H1 (cell line): ENCODE measurements at regions not wholly inside any gene's neighbourhood (a gene's known extent, or its start where the extent isn't known, plus 50 kb on each side); places are given as distances from the start of the nearest gene placed in this dataset.

Experiments used
- CTCF ChIA-PET: fragments of 300-600 bp; sonication (Branson Sonifier 250); formaldehyde crosslinking; loops from one replicate; lab custom pipeline; 2021; ENCODE audit not compliant: partially characterized antibody; lab: Charles Lee
- POLR2A ChIA-PET: fragments of 300-600 bp; sonication (Branson Sonifier 250); formaldehyde crosslinking; loops from one replicate; lab custom pipeline; 2021; ENCODE audit warnings: inconsistent platforms; ENCODE audit not compliant: partially characterized antibody; lab: Charles Lee
- DNase-seq, 2 experiments: peaks; one replicate each; pipeline versions ENCODE4 v3.0.0 to v3.0.0-alpha.2; 2010 to 2022; ENCODE audit warnings: low spot score in 2 of 2, low read depth in 1 of 2, mixed read lengths in 1 of 2
- FAIRE-seq: peaks from 2 replicates; lab custom pipeline; 2011; peaks lifted over from hg19 to GRCh38; lab: Jason Lieb, UNC
- H2AFZ ChIP-seq: 2 replicates; pipeline ENCODE4 v1.8.1; 2012; ENCODE audit warnings: low read length, inconsistent platforms
- H2AK5ac ChIP-seq: 2 replicates; pipeline ENCODE4 v1.6.1; 2013; ENCODE audit warnings: low read depth, low read length
- H2BK120ac ChIP-seq: replicated peaks from 2 replicates; pipeline ENCODE3; 2013; ENCODE audit warnings: low read depth, low read length, inconsistent platforms
- H2BK12ac ChIP-seq: 2 replicates; pipeline ENCODE4 v1.6.1; 2013; ENCODE audit warnings: low read depth, low read length
- H2BK15ac ChIP-seq: 2 replicates; pipeline ENCODE4 v1.6.1; 2013; ENCODE audit warnings: low read length
- H2BK20ac ChIP-seq: 2 replicates; pipeline ENCODE4 v1.6.1; 2013; ENCODE audit warnings: low read length
- H2BK5ac ChIP-seq: 2 replicates; pipeline ENCODE4 v1.6.1; 2013; ENCODE audit warnings: low read depth, low read length
- H3K14ac ChIP-seq: 2 replicates; pipeline ENCODE4 v1.6.1; 2013; ENCODE audit warnings: inconsistent platforms; ENCODE audit not compliant: insufficient read length
- H3K18ac ChIP-seq: 2 replicates; pipeline ENCODE4 v1.6.1; 2013; ENCODE audit warnings: low read length; ENCODE audit errors: extremely low read depth
- H3K23ac ChIP-seq: 2 replicates; pipeline ENCODE4 v1.6.1; 2013; ENCODE audit warnings: inconsistent platforms; ENCODE audit not compliant: insufficient read length
- H3K23me2 ChIP-seq: 2 replicates; pipeline ENCODE4 v1.6.1; 2013; ENCODE audit warnings: low read depth, low read length
- H3K27ac ChIP-seq: 2 replicates; pipeline ENCODE4 v1.6.1; 2011; ENCODE audit warnings: low read depth, low read length, inconsistent platforms
- H3K27me3 ChIP-seq, 4 experiments: replicated peaks in 1 of 4; 1 replicate in 1 of 4; 2 replicates in 3 of 4; pipeline versions ENCODE4 v1.6.1 to v1.8.1; 2011 to 2013; ENCODE audit warnings: low read length in 3 of 4, mild to moderate bottlenecking in 3 of 4, inconsistent platforms in 2 of 4, mixed read lengths in 2 of 4, moderate library complexity in 1 of 4; ENCODE audit not compliant: control insufficient read depth in 3 of 4, insufficient read depth in 3 of 4; ENCODE audit errors: extremely low read depth in 1 of 4
- H3K36me3 ChIP-seq, 4 experiments: 2 replicates each; pipeline versions ENCODE4 v1.6.1 to v1.8.1; 2011 to 2013; ENCODE audit warnings: mild to moderate bottlenecking in 4 of 4, low read length in 3 of 4, moderate library complexity in 2 of 4, control low read depth in 1 of 4, inconsistent platforms in 1 of 4; ENCODE audit not compliant: insufficient read depth in 4 of 4, control insufficient read depth in 2 of 4
- H3K4ac ChIP-seq: replicated peaks from 2 replicates; pipeline ENCODE3; 2013; ENCODE audit warnings: low read length, low read depth, mixed read lengths, inconsistent platforms; ENCODE audit not compliant: insufficient read length
- H3K4me1 ChIP-seq, 4 experiments: replicated peaks in 1 of 4; 1 replicate in 1 of 4; 2 replicates in 3 of 4; pipeline versions ENCODE4 v1.6.1 to v1.8.1; 2011 to 2013; ENCODE audit warnings: low read length in 3 of 4, inconsistent platforms in 2 of 4, mixed read lengths in 1 of 4; ENCODE audit not compliant: insufficient read depth in 4 of 4, control insufficient read depth in 3 of 4
- H3K4me2 ChIP-seq, 2 experiments: 2 replicates each; pipeline versions ENCODE4 v1.6.1 to v1.8.1; 2011 to 2013; ENCODE audit warnings: low read depth in 2 of 2, low read length in 2 of 2, control low read depth in 1 of 2, inconsistent platforms in 1 of 2, mild to moderate bottlenecking in 1 of 2; ENCODE audit not compliant: insufficient read depth in 1 of 2
- H3K4me3 ChIP-seq, 4 experiments: fragments of 200-600, 300-600 bp in 1 of 4; sonication (generic), shearing (Covaris generic), sonication (Bioruptor Twin) in 1 of 4; 2 replicates each; pipeline versions ENCODE4 v1.5.1 to v1.8.1; 2011 to 2016; ENCODE audit warnings: low read length in 4 of 4, low read depth in 3 of 4, control low read depth in 2 of 4, inconsistent platforms in 2 of 4, mild to moderate bottlenecking in 2 of 4, mixed read lengths in 1 of 4, moderate library complexity in 1 of 4; ENCODE audit not compliant: insufficient read depth in 2 of 4; ENCODE audit errors: extremely low read depth in 1 of 4
- H3K56ac ChIP-seq: replicated peaks from 2 replicates; pipeline ENCODE3; 2013; ENCODE audit warnings: low read depth, mild to moderate bottlenecking, mixed read lengths, low read length, inconsistent platforms; ENCODE audit not compliant: insufficient read length
- H3K79me1 ChIP-seq: 2 replicates; pipeline ENCODE4 v1.6.1; 2013; ENCODE audit warnings: low read depth, low read length, control low read depth
- H3K79me2 ChIP-seq, 2 experiments: 2 replicates each; pipeline versions ENCODE4 v1.6.1 to v1.8.1; 2012 to 2013; ENCODE audit warnings: low read length in 2 of 2, mild to moderate bottlenecking in 2 of 2, inconsistent platforms in 1 of 2; ENCODE audit not compliant: insufficient read depth in 2 of 2, control insufficient read depth in 1 of 2
- H3K9ac ChIP-seq, 4 experiments: replicated peaks in 1 of 4; 1 replicate in 1 of 4; 2 replicates in 3 of 4; pipeline versions ENCODE4 v1.6.1 to v1.8.1; 2011 to 2013; ENCODE audit warnings: low read depth in 3 of 4, low read length in 3 of 4, control low read depth in 2 of 4, mild to moderate bottlenecking in 2 of 4, moderate library complexity in 2 of 4, inconsistent platforms in 1 of 4; ENCODE audit errors: extremely low read depth in 1 of 4
- H3K9me3 ChIP-seq, 2 experiments: 2 replicates each; pipeline versions ENCODE4 v1.6.1 to v1.8.1; 2012 to 2013; ENCODE audit warnings: mild to moderate bottlenecking in 2 of 2, moderate library complexity in 2 of 2, control low read depth in 1 of 2, inconsistent platforms in 1 of 2, low read depth in 1 of 2, low read length in 1 of 2, mixed read lengths in 1 of 2; ENCODE audit not compliant: insufficient read depth in 2 of 2
- H4K20me1 ChIP-seq, 2 experiments: replicated peaks in 1 of 2; 2 replicates each; pipeline versions ENCODE3 to v1.8.1; 2011 to 2013; ENCODE audit warnings: inconsistent platforms in 2 of 2, low read length in 2 of 2, mild to moderate bottlenecking in 1 of 2; ENCODE audit not compliant: insufficient read depth in 2 of 2, control insufficient read depth in 1 of 2
- H4K5ac ChIP-seq: 2 replicates; pipeline ENCODE4 v1.6.1; 2013; ENCODE audit warnings: low read length, low read depth, mixed read lengths, inconsistent platforms; ENCODE audit not compliant: insufficient read length
- H4K8ac ChIP-seq: 2 replicates; pipeline ENCODE4 v1.8.0; 2013; ENCODE audit warnings: mild to moderate bottlenecking, moderate library complexity, low read length, inconsistent platforms; ENCODE audit not compliant: insufficient read depth; ENCODE audit errors: extremely low read depth
- H4K91ac ChIP-seq: replicated peaks from 2 replicates; pipeline ENCODE3; 2013; ENCODE audit warnings: low read length, mixed read lengths, inconsistent platforms; ENCODE audit not compliant: insufficient read length
- BACH1 ChIP-seq: IDR thresholded peaks from 2 replicates; pipeline ENCODE4 v1.6.1; 2012; ENCODE audit warnings: low read length, improper control_type of control experiment
- BCL11A ChIP-seq, 2 experiments: IDR thresholded peaks; one replicate each; pipeline ENCODE4 v1.6.1; 2011; ENCODE audit warnings: low read depth in 2 of 2, low read length in 2 of 2, mild to moderate bottlenecking in 2 of 2
- BRCA1 ChIP-seq: IDR thresholded peaks from 2 replicates; pipeline ENCODE4 v1.6.1; 2012; ENCODE audit warnings: low read depth, low read length, improper control_type of control experiment
- POLR2AphosphoS5 ChIP-seq: IDR thresholded peaks from 2 replicates; pipeline ENCODE4 v1.6.1; 2011; ENCODE audit warnings: low read depth, low read length
- RFX5 ChIP-seq: IDR thresholded peaks from 2 replicates; pipeline ENCODE4 v1.6.1; 2011; ENCODE audit warnings: low read depth, low read length, improper control_type of control experiment, borderline replicate concordance
- RNF2 ChIP-seq: fragments of 200-900, 300-1000 bp; sonication (generic); IDR thresholded peaks from 2 replicates; pipeline ENCODE4 v1.7.1; 2016; ENCODE audit warnings: borderline replicate concordance, low read depth, mild to moderate bottlenecking, antibody characterized with exemption, low read length; ENCODE audit not compliant: poor library complexity, severe bottlenecking; ENCODE audit errors: missing control alignments
- SIX5 ChIP-seq: IDR thresholded peaks from 2 replicates; pipeline ENCODE4 v1.6.1; 2011; ENCODE audit warnings: mild to moderate bottlenecking, low read depth, low read length
- SP2 ChIP-seq: IDR thresholded peaks from 2 replicates; pipeline ENCODE4 v1.6.1; 2012; ENCODE audit warnings: mild to moderate bottlenecking, low read length, inconsistent platforms
- TAF7 ChIP-seq: optimal IDR thresholded peaks from 2 replicates; pipeline ENCODE3; 2011; ENCODE audit warnings: low read depth, mild to moderate bottlenecking, inconsistent platforms, low read length, moderate library complexity, borderline replicate concordance
- TCF12 ChIP-seq: IDR thresholded peaks from 2 replicates; pipeline ENCODE4 v1.6.1; 2011; ENCODE audit warnings: low read depth, mild to moderate bottlenecking, low read length
- USF2 ChIP-seq: IDR thresholded peaks from 2 replicates; pipeline ENCODE4 v1.6.1; 2011; ENCODE audit warnings: low read length, improper control_type of control experiment
- WGBS, 2 experiments: shearing (Covaris generic) in 1 of 2; methylation state at CpG; one replicate each; pipeline versions ENCODE4 v1.1.6 to v1.1.7; 2013 to 2015; ENCODE audit warnings: low lambda C conversion rate in 2 of 2, mixed read lengths in 2 of 2, inconsistent platforms in 1 of 2, low coverage in 1 of 2, missing lambda C conversion rate in 1 of 2; ENCODE audit not compliant: insufficient replicate concordance in 2 of 2, insufficient coverage in 1 of 2, insufficient read length in 1 of 2; ENCODE audit errors: extremely low coverage in 1 of 2, missing lambda C conversion rate in 1 of 2; 5-methylcytosine and 5-hydroxymethylcytosine counted together

DNA sequence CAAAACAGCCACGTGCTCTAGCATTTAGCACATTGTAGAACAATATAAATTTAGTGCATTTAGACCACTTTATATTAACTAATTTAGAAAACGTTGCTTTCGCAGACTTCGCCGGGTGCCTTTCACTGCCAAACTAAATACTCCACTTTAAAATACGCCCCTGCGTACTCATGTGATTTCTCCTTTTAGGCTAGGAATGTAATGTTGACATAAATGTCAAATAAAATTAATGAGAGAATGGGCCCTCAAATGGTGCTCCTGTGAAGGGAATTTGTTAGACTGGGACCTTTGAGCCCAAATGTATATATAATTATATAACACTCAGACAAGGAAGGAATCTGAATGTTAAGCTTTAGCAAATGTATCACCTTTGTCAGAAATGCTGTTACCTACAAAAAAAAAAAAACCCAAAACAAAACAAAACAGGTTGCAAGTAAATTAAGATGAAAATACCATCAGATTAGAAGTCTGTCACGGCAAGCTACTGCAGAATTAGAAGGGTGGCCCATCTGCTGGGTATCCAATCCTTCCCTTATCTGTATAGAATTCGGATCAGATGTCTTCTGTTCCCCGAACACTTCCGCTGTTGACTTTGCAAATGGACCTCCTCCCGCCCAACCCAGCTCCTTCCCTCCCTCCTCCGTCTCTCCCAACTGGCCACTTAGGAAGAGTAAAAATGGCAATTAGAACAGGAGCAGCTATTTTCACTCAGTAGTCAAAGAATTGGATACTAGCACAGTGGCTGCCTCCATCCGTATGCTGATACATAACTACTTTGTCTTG lies 159.3 kb upstream of the FOXN3 start:
- H2BK5ac ChIP-seq: peak overlapping the region; percentile 60; the same call in 1 of the 2 replicates
- H3K27me3 ChIP-seq: no peaks in the 10 kb centered on the region
- peak overlapping the region; percentile 12 for H4K5ac ChIP-seq
- no peak overlapping the region for H3K18ac ChIP-seq
- peaks cover 6 to 79% of the 10 kb centered on the region in 2 experiments for H3K79me2 ChIP-seq
- peak overlapping the region; percentile 12 to 45; a peak in 3 of 4 replicates for H3K4me2 ChIP-seq
- no peak overlapping the region for H4K8ac ChIP-seq
- H4K20me1 ChIP-seq: no peaks in the 10 kb centered on the region
- no peak overlapping the region for H2BK20ac ChIP-seq
- no peaks in the 10 kb centered on the region for H3K9me3 ChIP-seq
- WGBS, 2 experiments: 52% methylated on average over 14 of the region's 14 CpGs; no CpG with 5 or more reads in 1 of the 2 experiments
- no peak overlapping the region for H3K4ac ChIP-seq
- no peak overlapping the region for H3K23ac ChIP-seq
- H2AFZ ChIP-seq: no peak overlapping the region
- POLR2A ChIA-PET: interaction anchor here (2.0 kb wide), 1 partner anchor 12 kb away, joined by 5 read pairs; no protein-coding TSS in a partner anchor
- no peak overlapping the region for H2BK15ac ChIP-seq
- H2BK120ac ChIP-seq: peak overlapping the region; percentile 59
- no peak overlapping the region for H3K9ac ChIP-seq
- H3K36me3 ChIP-seq: peaks cover 0 to 7% (median under 1%) of the 10 kb centered on the region in 4 experiments; a peak in 1 of 8 replicates
- FAIRE-seq (peak; percentile 72), DNase-seq (no peak)
- H3K79me1 ChIP-seq: peaks cover 10% of the 10 kb centered on the region
- peak overlapping the region in 1 of 4 experiments; percentile 41; a peak in 2 of 8 replicates for H3K4me3 ChIP-seq
- no peak overlapping the region; the same call in 1 of the 2 replicates for H2BK12ac ChIP-seq
- no peak overlapping the region for H2AK5ac ChIP-seq
- CTCF ChIA-PET: interaction anchor here (0.6 to 1.8 kb wide), 5 partner anchors 33 to 560 kb away, joined by 3 to 6 read pairs (median 3); no protein-coding TSS in a partner anchor
- H4K91ac ChIP-seq: no peak overlapping the region
- no peaks in the 10 kb centered on the region for H3K23me2 ChIP-seq
- no peak overlapping the region for H3K56ac ChIP-seq
- no peak overlapping the region; the same call in 1 of the 2 replicates for H3K27ac ChIP-seq
- H3K4me1 ChIP-seq: peaks cover 5 to 17% (median 14%) of the 10 kb centered on the region in 4 experiments
- no peak overlapping the region for H3K14ac ChIP-seq
- TF ChIP-seq BCL11A (IDR thresholded peaks at IDR 0.05; ENCODE audit: low read depth in 2 of 2, low read length in 2 of 2) (no peak), USF2 (no peak), BRCA1 (no peak), TAF7 (no peak), BACH1 (no peak), RNF2 (no peak), TCF12 (no peak), SP2 (no peak), RFX5 (no peak), POLR2AphosphoS5 (no peak), SIX5 (no peak)
